GM23338 (cell line): ENCODE measurements at regions not wholly inside any gene's neighbourhood (a gene's known extent, or its start where the extent isn't known, plus 50 kb on each side); places are given as distances from the start of the nearest gene placed in this dataset.

Experiments
- CREB1 ChIP-seq: fragments of 250-450 bp; sonication (Bioruptor Pico); IDR thresholded peaks from 2 replicates; pipeline ENCODE4 v1.5.0; 2020; ENCODE audit warnings: low read depth, mild to moderate bottlenecking, moderate library complexity
- EZH2 ChIP-seq: fragments of 200-600 bp; sonication (generic); IDR thresholded peaks from one replicate; pipeline ENCODE4 v1.8.0; 2017; ENCODE audit warnings: antibody characterized with exemption, mild to moderate bottlenecking, low read depth; ENCODE audit not compliant: unreplicated experiment
- JUNB ChIP-seq: IDR thresholded peaks from one replicate; pipeline ENCODE4 v1.6.1; 2016; ENCODE audit warnings: antibody characterized with exemption; ENCODE audit not compliant: unreplicated experiment
- POLR2AphosphoS5 ChIP-seq: IDR thresholded peaks from 2 replicates; pipeline ENCODE4 v1.6.1; 2016; ENCODE audit warnings: antibody characterized with exemption, low read depth
- TF ChIP-seq, protein P1 (sequence below), 2 experiments: fragments of 200-600 bp in 1 of 2; sonication (generic) in 1 of 2; conservative IDR thresholded peaks; 2 replicates each; pipeline versions ENCODE4 v1.5.1 to v1.6.1; 2016 to 2017; ENCODE audit warnings: antibody characterized with exemption in 2 of 2, low read depth in 2 of 2, mild to moderate bottlenecking in 2 of 2, moderate library complexity in 1 of 2
- TF ChIP-seq, protein P2 (sequence below): IDR thresholded peaks from 2 replicates; pipeline ENCODE4 v1.6.1; 2016; ENCODE audit warnings: antibody characterized with exemption

DNA sequence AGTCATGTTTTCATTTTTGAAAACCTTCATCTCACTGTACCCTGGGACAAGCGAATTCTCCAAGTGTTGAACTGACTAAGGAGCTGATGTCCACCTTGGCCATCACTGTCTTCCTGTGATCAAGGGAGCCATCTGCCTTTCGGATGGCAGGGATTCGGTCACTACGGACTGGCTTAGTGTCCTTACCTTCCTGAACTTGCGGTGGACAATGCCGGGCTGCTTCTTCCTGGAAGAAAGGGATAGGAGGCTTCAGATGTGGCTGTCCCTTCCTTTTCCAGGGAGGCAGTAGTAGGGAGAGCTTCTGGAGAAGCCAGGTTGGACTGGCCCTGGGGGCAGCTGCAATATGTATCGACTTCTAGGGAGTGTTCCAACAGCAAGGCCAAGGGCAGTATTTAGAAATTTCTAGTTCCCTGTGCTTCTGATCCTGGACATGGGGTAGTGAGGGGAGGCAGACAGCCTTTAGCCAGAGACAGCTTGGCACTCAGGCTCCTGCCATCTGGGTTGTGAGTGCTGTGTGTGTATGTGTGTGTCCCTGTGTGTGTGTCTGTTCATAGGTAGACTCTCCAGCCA, 114.6 kb downstream of the IER5 start:
- TF ChIP-seq EZH2 (no peak), JUNB (no peak), POLR2AphosphoS5 (no peak), CREB1 (CRISPR knock-in tag) (no peak)
- TF ChIP-seq, protein P1, sequence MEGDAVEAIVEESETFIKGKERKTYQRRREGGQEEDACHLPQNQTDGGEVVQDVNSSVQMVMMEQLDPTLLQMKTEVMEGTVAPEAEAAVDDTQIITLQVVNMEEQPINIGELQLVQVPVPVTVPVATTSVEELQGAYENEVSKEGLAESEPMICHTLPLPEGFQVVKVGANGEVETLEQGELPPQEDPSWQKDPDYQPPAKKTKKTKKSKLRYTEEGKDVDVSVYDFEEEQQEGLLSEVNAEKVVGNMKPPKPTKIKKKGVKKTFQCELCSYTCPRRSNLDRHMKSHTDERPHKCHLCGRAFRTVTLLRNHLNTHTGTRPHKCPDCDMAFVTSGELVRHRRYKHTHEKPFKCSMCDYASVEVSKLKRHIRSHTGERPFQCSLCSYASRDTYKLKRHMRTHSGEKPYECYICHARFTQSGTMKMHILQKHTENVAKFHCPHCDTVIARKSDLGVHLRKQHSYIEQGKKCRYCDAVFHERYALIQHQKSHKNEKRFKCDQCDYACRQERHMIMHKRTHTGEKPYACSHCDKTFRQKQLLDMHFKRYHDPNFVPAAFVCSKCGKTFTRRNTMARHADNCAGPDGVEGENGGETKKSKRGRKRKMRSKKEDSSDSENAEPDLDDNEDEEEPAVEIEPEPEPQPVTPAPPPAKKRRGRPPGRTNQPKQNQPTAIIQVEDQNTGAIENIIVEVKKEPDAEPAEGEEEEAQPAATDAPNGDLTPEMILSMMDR (conservative IDR thresholded peaks at IDR 0.05; ENCODE audit: low read depth in 2 of 2), result no peak
- TF ChIP-seq, protein P2, sequence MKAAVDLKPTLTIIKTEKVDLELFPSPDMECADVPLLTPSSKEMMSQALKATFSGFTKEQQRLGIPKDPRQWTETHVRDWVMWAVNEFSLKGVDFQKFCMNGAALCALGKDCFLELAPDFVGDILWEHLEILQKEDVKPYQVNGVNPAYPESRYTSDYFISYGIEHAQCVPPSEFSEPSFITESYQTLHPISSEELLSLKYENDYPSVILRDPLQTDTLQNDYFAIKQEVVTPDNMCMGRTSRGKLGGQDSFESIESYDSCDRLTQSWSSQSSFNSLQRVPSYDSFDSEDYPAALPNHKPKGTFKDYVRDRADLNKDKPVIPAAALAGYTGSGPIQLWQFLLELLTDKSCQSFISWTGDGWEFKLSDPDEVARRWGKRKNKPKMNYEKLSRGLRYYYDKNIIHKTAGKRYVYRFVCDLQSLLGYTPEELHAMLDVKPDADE, result no peak
